ENCODE measurements at regions not wholly inside any gene's neighbourhood (a gene's known extent, or its start where the extent isn't known, plus 50 kb on each side); places are given as distances from the start of the nearest gene placed in this dataset.

- TF ChIP-seq CTCF (IDR thresholded peaks at IDR 0.05; ENCODE audit: borderline replicate concordance, extremely low read depth, low read length, poor library complexity, severe bottlenecking) (no peak), EZH2 (IDR thresholded peaks at IDR 0.05; ENCODE audit: borderline replicate concordance, low read depth, low read length, severe bottlenecking) (no peak)
These were observed 997.9 kb downstream of the SUCLG1 start for GRCh38 chr2:83461135-83461534.
